GM18505 (cell line): ENCODE measurements at regions not wholly inside any gene's neighbourhood (a gene's known extent, or its start where the extent isn't known, plus 50 kb on each side); places are given as distances from the start of the nearest gene placed in this dataset.
"Not testable (repeated sequence)": the region's sequence is repeated elsewhere in the genome, so short reads cannot be mapped to it uniquely, and the experiment has no call there.

Source experiments
- ATAC-seq: cut with Tn5 transposase; IDR thresholded peaks from one replicate; pipeline ENCODE4 v1.9.1; 2021; ENCODE audit not compliant: unreplicated experiment
- POLR2A ChIP-seq: IDR thresholded peaks from 4 replicates; pipeline ENCODE4 v1.6.1; 2011; ENCODE audit warnings: borderline replicate concordance; ENCODE audit not compliant: insufficient read depth, insufficient read length; ENCODE audit errors: extremely low read depth

GRCh38 chr13:107625648-107626047 is 589.7 kb downstream of the LIG4 start:
- ATAC-seq = no peak
- no peak for TF ChIP-seq POLR2A

DNA sequence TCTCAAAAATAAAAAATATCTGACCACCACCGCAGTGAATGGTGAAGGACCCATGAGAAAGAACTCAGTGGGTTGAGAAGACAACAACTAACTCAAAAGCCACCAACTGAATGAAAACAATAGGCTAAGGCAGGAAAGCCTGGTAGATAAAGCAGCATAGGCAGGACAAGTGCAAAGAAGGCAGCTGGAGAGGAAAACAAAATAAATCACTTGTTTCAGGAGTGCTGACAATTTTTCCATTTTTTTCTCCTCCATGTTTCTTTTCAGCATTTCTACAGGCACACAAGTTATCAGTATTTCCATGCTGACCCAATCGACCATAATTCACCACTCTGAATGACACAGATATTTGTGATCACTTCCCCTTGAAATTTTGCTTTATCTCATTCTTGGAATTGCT is 597.8 kb downstream of the LIG4 start:
- TF ChIP-seq POLR2A = no peak

GRCh38 chr13:107612376-107612775 is 603.0 kb downstream of the LIG4 start:
- no peak for TF ChIP-seq POLR2A
- no peak for ATAC-seq

More for the DNA sequence above, 597.8 kb downstream of the LIG4 start:
- ATAC-seq = no peak

DNA sequence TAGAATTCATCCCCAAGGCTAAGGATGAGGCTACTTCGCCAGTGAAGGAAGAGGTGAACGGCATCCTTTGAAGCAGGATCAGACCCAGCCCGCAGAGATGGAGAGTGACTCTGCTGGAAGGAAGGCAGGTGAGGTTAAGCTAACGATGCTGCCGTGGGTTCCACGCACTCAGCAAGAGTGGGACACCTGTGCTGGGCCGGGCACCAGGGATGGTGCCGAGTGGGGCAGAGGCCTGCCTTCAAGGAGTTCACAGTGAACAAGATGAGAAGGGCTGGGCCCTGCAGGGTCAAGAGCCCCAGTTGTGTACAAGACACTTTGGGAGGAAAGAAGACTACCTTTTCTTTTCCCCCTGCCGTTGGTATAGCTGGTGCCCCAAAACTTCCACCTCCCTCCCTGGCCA is 606.6 kb downstream of the LIG4 start:
- TF ChIP-seq POLR2A = no peak
- ATAC-seq = no peak

DNA sequence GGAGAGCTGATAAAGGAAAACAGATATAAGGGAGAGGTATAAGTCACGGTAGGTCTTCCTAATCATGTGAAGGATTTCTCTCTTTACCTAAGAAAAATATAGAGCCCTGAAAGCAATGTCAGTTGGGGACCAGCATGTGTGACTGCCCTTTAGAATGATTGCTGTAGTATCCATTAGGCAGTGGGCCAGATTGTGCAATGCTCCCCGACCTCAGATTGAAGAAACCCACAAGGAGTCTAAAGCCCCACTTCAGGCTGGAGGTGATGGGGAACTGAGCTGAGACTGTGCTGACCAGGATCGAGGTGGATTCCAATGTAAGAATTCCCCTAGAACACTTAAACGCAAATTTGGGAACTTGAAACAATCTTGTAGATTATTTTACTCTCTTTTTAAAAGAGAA is 614.4 kb downstream of the LIG4 start:
- no peak for ATAC-seq
- TF ChIP-seq POLR2A = no peak

- ATAC-seq = not testable (repeated sequence)
Measured at GRCh38 chr13:107596306-107596705, 619.0 kb downstream of the LIG4 start.

DNA sequence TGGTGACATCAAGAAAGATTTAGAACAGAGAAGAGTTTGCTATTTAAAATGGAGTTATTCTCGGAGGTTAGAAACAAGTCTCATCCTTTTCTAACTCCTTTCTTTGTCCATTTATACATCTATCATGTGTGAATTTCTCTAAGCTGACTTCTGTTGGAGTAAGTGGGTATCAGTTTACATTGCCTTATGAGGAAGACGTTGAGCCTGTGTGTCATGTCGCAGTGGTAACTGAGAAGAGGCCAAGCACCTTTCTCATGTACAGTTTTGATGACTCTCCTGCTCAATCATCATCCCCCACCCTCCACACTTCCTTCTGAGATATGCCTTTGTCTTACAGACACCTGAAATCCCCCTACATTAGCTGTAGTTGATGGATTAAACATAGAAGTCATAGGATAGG is 624.8 kb downstream of the LIG4 start:
- no peak for ATAC-seq
- TF ChIP-seq POLR2A = no peak

- TF ChIP-seq POLR2A = no peak
- ATAC-seq = no peak
Measured at GRCh38 chr13:107587681-107588080, 627.7 kb downstream of the LIG4 start.

DNA sequence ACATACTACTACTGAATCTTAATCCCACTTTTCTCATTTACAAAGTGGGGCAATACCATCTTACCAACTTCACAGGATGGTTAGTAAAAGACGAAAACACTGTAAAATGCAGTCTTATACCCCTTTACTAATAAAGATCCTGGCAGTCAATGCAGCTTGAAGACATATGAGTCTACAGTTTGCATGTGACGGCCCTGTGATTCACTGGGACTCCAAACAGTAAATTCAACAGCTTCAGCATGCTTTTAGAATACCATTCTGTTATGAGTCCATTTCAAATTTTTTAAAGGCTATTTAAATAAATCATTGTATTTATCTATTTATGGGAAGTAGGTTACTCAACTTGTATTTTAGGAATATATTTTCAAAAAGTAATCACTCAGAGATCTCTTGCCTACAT is 629.1 kb downstream of the LIG4 start:
- ATAC-seq = no peak
- no peak for TF ChIP-seq POLR2A

- TF ChIP-seq POLR2A = no peak
- ATAC-seq = no peak
Measured at GRCh38 chr13:107585469-107586180, 629.7 kb downstream of the LIG4 start.

DNA sequence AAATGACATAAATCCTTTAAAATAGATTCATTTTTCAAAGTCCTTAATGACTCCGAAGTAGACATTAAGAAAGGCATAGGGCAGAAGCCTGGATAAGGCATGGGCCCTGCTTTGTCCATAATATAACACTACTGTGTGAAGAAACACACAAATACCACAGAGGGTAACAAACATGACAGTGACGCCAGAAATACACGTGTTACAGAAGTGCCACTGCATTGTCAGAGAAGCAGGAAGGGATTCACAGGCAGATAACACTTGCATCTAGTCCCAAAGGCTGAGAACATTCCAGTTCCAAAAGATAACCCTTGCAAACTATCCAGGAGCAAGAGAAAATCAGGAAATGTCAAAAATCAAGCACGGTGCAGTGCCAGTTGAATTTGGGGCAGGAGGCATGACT is 633.2 kb downstream of the LIG4 start:
- TF ChIP-seq POLR2A = no peak
- no peak for ATAC-seq

DNA sequence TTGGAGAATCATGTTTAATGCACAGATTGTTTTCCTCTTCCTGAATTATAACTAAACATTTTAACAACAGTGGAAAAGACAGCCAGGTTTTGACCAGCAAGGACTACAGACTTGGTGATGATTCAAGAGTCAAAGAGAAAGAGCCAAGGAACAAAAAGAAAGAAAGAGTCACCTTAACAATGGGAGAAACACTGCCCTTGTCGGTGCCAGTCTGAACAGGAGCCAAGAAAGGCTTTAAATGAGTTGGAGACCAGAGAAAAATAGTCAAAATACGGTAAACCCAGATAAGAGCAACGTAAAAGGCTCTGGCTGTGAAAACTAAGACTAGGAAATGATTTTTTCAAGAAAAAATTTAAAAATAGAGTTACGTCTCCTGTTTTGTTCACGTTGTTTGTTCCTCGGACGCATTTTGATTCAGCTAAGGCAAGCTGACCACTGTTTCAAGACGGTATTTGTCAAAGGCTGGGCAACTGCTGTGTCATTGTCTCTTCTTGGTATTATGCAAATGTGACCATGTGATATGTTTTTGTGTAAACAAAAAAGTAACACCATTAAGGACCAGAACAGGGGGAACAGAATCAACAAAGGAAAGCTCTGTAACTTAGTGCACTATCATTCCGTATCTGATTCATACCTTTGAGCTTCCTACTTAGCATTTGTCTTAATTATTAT is 634.5 kb downstream of the LIG4 start:
- ATAC-seq = no peak
- no peak for TF ChIP-seq POLR2A

DNA sequence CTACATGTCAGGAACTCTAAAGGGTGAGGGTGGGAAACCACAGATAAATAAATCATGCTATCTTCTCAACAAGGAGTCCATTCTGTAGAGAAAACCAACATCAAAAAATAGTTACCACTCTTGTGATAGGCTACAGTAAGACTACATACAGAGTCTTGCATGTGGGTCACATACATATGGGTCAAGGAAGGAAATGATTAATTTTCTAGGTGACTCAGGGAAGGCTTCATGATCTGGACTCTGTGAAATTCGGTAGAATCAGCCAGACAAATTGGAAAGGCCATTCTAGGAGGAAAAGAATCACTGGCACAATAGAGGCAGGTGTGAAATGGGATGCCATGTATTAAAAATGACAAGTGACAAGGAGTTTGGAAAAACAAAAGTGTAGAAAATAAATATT is 638.9 kb downstream of the LIG4 start:
- ATAC-seq = no peak
- TF ChIP-seq POLR2A = no peak

- TF ChIP-seq POLR2A = no peak
- no peak for ATAC-seq
Measured at GRCh38 chr13:107574517-107575210, 640.7 kb downstream of the LIG4 start.
